ENCODE measurements at regions not wholly inside any gene's neighbourhood (a gene's known extent, or its start where the extent isn't known, plus 50 kb on each side); places are given as distances from the start of the nearest gene placed in this dataset.

GRCh38 chr4:134911941-134912340 is 710.4 kb upstream of the PABPC4L start:
- no peak overlapping the region for H3K4me3 ChIP-seq (ENCODE audit: low read depth, low read length)
- TF ChIP-seq CTCF (IDR thresholded peaks at IDR 0.05; ENCODE audit: insufficient read depth, low read depth, low read length, missing control alignments), result no peak
- no peak for DNase-seq (ENCODE audit: low read depth)

- no peak for DNase-seq (ENCODE audit: low read depth)
- H3K4me3 ChIP-seq (ENCODE audit: low read depth, low read length), result no peak overlapping the region
- TF ChIP-seq CTCF (IDR thresholded peaks at IDR 0.05; ENCODE audit: insufficient read depth, low read depth, low read length, missing control alignments), result no peak
Observed at GRCh38 chr4:134906404-134907023, 704.9 kb upstream of the PABPC4L start.

- no peak for TF ChIP-seq CTCF (IDR thresholded peaks at IDR 0.05; ENCODE audit: insufficient read depth, low read depth, low read length, missing control alignments)
- H3K4me3 ChIP-seq (ENCODE audit: low read depth, low read length), result no peak overlapping the region
- DNase-seq (ENCODE audit: low read depth), result no peak
Observed at GRCh38 chr4:134905061-134905460, 703.5 kb upstream of the PABPC4L start.

- no peak overlapping the region for H3K4me3 ChIP-seq (ENCODE audit: low read depth, low read length)
- no peak for TF ChIP-seq CTCF (IDR thresholded peaks at IDR 0.05; ENCODE audit: insufficient read depth, low read depth, low read length, missing control alignments)
- no peak for DNase-seq (ENCODE audit: low read depth)
Observed at GRCh38 chr4:134888156-134888555, 686.6 kb upstream of the PABPC4L start.

- no peak for DNase-seq (ENCODE audit: low read depth)
- H3K4me3 ChIP-seq (ENCODE audit: low read depth, low read length), result no peak overlapping the region
- no peak for TF ChIP-seq CTCF (IDR thresholded peaks at IDR 0.05; ENCODE audit: insufficient read depth, low read depth, low read length, missing control alignments)
Observed at GRCh38 chr4:134885436-134885835, 683.8 kb upstream of the PABPC4L start.

- TF ChIP-seq CTCF (IDR thresholded peaks at IDR 0.05; ENCODE audit: insufficient read depth, low read depth, low read length, missing control alignments), result no peak
- no peak for DNase-seq (ENCODE audit: low read depth)
- H3K4me3 ChIP-seq (ENCODE audit: low read depth, low read length), result no peak overlapping the region
Observed at GRCh38 chr4:134883831-134884449, 682.4 kb upstream of the PABPC4L start.

- no peak for TF ChIP-seq CTCF (IDR thresholded peaks at IDR 0.05; ENCODE audit: insufficient read depth, low read depth, low read length, missing control alignments)
- H3K4me3 ChIP-seq (ENCODE audit: low read depth, low read length), result no peak overlapping the region
- no peak for DNase-seq (ENCODE audit: low read depth)
Observed at GRCh38 chr4:134879019-134879418, 677.4 kb upstream of the PABPC4L start.

Data from GM12865 (cell line).